ENCODE measurements at regions not wholly inside any gene's neighbourhood (a gene's known extent, or its start where the extent isn't known, plus 50 kb on each side); places are given as distances from the start of the nearest gene placed in this dataset.

- H3K4me3 ChIP-seq, result no peak overlapping the region
- no peaks in the 10 kb centered on the region for H3K4me1 ChIP-seq
- H3K9me3 ChIP-seq, result no peaks in the 10 kb centered on the region
- 98% methylated on average over 1 of the region's 1 CpG for WGBS
- DNase-seq (ENCODE audit: low spot score in 2 of 2), result no peak
- H3K27me3 ChIP-seq, result no peaks in the 10 kb centered on the region
- H3K27ac ChIP-seq, result no peak overlapping the region
- no peak for TF ChIP-seq POLR2AphosphoS5 (IDR thresholded peaks at IDR 0.05)
- no peak for TF ChIP-seq EP300 (IDR thresholded peaks at IDR 0.05)
- no peak for TF ChIP-seq POLR2A (IDR thresholded peaks at IDR 0.05)
- TF ChIP-seq CTCF (IDR thresholded peaks at IDR 0.05), result no peak
- no peaks in the 10 kb centered on the region for H3K36me3 ChIP-seq
Observed at GRCh38 chr4:59805176-59805575, 1395.0 kb upstream of the ADGRL3 start.

GRCh38 chr4:59814402-59815010, 1385.6 kb upstream of the ADGRL3 start:
- no peaks in the 10 kb centered on the region for H3K4me1 ChIP-seq
- no peak for DNase-seq (ENCODE audit: low spot score in 2 of 2)
- 41% methylated on average over 4 of the region's 4 CpGs for WGBS
- no peak overlapping the region for H3K4me3 ChIP-seq
- TF ChIP-seq POLR2AphosphoS5 (IDR thresholded peaks at IDR 0.05), result no peak
- no peak for TF ChIP-seq EP300 (IDR thresholded peaks at IDR 0.05)
- no peak for TF ChIP-seq CTCF (IDR thresholded peaks at IDR 0.05)
- TF ChIP-seq POLR2A (IDR thresholded peaks at IDR 0.05), result no peak
- H3K36me3 ChIP-seq, result no peaks in the 10 kb centered on the region
- no peaks in the 10 kb centered on the region for H3K27me3 ChIP-seq
- H3K9me3 ChIP-seq, result no peaks in the 10 kb centered on the region
- no peak overlapping the region for H3K27ac ChIP-seq

GRCh38 chr4:59818656-59819055, 1381.5 kb upstream of the ADGRL3 start:
- H3K4me3 ChIP-seq, result peak overlapping the region; percentile 34
- no peaks in the 10 kb centered on the region for H3K9me3 ChIP-seq

GRCh38 chr4:59823311-59823710, 1376.8 kb upstream of the ADGRL3 start:
- 51% methylated on average over 2 of the region's 2 CpGs for WGBS
- Histone ChIP-seq H3K36me3 (no peaks in the 10 kb centered on the region), H3K4me1 (no peaks in the 10 kb centered on the region), H3K4me3 (no peak overlapping the region), H3K27ac (no peak overlapping the region), H3K9me3 (no peaks in the 10 kb centered on the region), H3K27me3 (no peaks in the 10 kb centered on the region)
- DNase-seq (ENCODE audit: low spot score in 2 of 2), result no peak
- no peak for TF ChIP-seq POLR2AphosphoS5 (IDR thresholded peaks at IDR 0.05)
- no peak for TF ChIP-seq POLR2A (IDR thresholded peaks at IDR 0.05)
- no peak for TF ChIP-seq CTCF (IDR thresholded peaks at IDR 0.05)
- TF ChIP-seq EP300 (IDR thresholded peaks at IDR 0.05), result no peak

More at GRCh38 chr4:59818656-59819055, 1381.5 kb upstream of the ADGRL3 start:
- no peaks in the 10 kb centered on the region for H3K27me3 ChIP-seq
- H3K27ac ChIP-seq, result no peak overlapping the region
- DNase-seq (ENCODE audit: low spot score in 2 of 2), result no peak
- H3K4me1 ChIP-seq, result no peaks in the 10 kb centered on the region
- 44% methylated on average over 7 of the region's 7 CpGs for WGBS
- no peak for TF ChIP-seq EP300 (IDR thresholded peaks at IDR 0.05)
- no peak for TF ChIP-seq POLR2A (IDR thresholded peaks at IDR 0.05)
- TF ChIP-seq POLR2AphosphoS5 (IDR thresholded peaks at IDR 0.05), result no peak
- TF ChIP-seq CTCF (IDR thresholded peaks at IDR 0.05), result no peak
- H3K36me3 ChIP-seq, result no peaks in the 10 kb centered on the region

- no peaks in the 10 kb centered on the region for H3K9me3 ChIP-seq
- no peak overlapping the region for H3K27ac ChIP-seq
- H3K27me3 ChIP-seq, result no peaks in the 10 kb centered on the region
- 68% methylated on average over 6 of the region's 6 CpGs for WGBS
- no peak for TF ChIP-seq EP300 (IDR thresholded peaks at IDR 0.05)
- TF ChIP-seq CTCF (IDR thresholded peaks at IDR 0.05), result no peak
- TF ChIP-seq POLR2A (IDR thresholded peaks at IDR 0.05), result no peak
- TF ChIP-seq POLR2AphosphoS5 (IDR thresholded peaks at IDR 0.05), result no peak
- H3K4me3 ChIP-seq, result no peak overlapping the region
- no peaks in the 10 kb centered on the region for H3K4me1 ChIP-seq
- no peak for DNase-seq (ENCODE audit: low spot score in 2 of 2)
- no peaks in the 10 kb centered on the region for H3K36me3 ChIP-seq
Observed at GRCh38 chr4:59825104-59825503, 1375.0 kb upstream of the ADGRL3 start.
